Germinal center (tissue), 1 donor: ENCODE measurements at regions not wholly inside any gene's neighbourhood (a gene's known extent, or its start where the extent isn't known, plus 50 kb on each side); places are given as distances from the start of the nearest gene placed in this dataset.

Source experiments
- DNase-seq: peaks from one replicate; pipeline ENCODE4 v3.0.0; 2012; ENCODE audit warnings: mixed read lengths, low spot score

GRCh38 chr7:88700725-88701124 is 58.8 kb upstream of the ZNF804B start:
- no peak for DNase-seq

DNA sequence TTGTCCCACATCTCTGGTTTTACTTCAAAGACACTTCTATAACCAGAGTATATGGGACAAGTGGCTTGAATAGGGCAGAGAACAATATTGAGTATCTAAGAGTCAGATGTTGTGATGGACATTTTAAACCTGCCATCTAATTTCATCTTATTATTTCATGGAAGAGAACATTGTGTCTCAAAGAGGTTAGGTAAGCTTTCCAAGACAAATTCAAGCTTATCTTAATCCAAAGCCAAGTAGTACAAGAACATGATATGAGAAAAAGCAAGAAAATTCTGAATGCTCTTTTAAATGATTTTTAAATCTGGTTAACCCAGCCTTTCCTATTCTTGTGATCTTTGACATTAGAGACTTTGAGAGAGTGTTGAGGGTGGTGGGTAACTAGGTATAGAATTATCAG is 65.3 kb upstream of the ZNF804B start:
- DNase-seq, result no peak

- DNase-seq, result no peak
Observed at GRCh38 chr7:88693131-88693530, 66.4 kb upstream of the ZNF804B start.

DNA sequence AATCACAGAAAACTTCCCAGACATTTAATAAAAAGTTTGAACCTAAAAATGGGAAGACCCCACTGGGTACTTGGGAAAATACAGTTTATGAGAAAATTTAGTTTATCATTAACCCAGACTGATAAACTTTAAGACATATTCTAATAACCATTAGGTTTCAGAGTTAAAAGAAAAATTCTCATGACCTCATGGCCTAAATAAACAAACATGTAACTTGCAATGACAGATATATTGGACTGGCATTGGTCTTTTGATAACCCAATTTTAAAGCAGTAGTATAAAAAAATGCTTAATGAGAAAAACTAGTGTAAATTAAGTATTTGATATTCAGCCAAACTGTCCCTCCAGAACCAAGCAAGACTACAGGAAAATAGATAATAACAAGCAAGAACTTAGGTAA is 67.0 kb upstream of the ZNF804B start:
- no peak for DNase-seq

GRCh38 chr7:88689821-88690220 is 69.7 kb upstream of the ZNF804B start:
- no peak for DNase-seq

DNA sequence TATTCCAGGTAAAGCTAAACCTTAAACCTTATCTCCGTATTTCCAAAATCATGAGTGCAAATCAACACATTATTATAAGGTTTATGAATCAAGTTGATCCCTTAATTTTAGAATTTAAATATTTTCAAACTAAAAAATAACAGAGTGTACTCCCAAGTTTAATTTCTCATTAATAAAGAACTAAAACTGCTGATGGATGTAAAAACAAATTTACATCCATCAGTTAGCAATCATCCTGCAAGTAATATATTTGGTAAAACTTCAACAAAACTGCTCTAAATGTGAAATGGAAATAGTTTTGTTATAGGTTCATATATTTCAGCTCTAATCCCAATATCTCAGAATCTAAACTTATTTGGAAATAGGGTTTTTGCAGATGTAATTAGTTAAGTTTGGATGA is 71.3 kb upstream of the ZNF804B start:
- DNase-seq, result no peak

DNA sequence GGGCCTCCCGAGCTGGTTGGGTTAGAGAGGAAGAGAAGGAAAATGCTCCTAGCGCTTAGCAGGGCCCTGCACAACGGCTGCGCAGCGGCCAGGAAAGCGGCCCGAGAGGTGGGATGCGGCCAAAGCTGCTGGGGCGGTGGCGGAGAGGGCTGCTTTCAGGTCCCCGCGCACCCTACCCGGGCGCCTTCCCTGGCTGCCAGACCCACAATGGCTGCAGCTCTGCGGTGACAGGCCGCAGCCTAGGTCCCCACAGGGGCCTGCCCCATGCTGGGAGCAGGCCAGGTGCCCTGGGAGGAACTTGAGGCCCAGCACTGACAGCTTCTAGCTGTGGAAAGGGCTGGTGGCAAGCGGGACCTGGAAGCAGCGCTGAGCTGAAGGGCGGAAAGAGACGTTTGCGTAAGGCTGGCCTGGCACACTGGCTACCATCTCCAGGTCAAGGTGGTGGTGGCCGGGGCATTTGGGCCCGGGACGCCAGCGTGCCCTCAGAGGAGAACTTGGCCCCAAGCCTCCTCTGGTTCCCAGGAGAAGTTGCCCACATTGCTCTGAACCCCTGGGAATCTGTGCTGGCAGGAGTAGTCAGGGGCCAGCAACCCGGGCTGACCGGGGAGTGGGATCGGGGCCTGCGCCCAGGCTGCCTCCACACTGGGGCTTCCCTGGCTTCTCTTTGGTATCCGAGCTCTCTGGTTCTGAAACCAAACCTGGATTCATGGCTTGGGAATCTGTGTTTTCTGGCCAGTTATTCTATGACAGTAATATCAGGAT is 72.9 kb upstream of the ZNF804B start:
- no peak for DNase-seq

GRCh38 chr7:88681682-88682081 is 77.8 kb upstream of the ZNF804B start:
- no peak for DNase-seq

DNA sequence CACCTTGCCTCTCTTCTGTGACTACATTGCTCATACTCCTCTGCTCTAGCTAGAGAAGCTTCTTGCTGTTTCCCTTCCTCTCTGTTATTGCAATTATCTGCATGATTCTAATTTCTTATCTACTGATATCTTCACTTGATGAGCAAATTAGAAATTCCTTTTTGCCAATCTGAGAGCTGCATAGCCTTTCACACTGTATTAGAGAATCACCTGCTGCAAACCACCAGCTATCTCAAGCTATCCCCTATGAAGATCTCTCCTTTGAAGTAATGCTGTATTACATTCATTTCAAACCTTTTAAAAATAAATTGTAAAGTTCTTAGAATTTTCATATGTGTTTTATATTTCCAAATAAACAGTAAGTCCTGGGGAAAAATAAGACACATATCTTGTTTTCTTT is 89.0 kb upstream of the ZNF804B start:
- no peak for DNase-seq

DNA sequence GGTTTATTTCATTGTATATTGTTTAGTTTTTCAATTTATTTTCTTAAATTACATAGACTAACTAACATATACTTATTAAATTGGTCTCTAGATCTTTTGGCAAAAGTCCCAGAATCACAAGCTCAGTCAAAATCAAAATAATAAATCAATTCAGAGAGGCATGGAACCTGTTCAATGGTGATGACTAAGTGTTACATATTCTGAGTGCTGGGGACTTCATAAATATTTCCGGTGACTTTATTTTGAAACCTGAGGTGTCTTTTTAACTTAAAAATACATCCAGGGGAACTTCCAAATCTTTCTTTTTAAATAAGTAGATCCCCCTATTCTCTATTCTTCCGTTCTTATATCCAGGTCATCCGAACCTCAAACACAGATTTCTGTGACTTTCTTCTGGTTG is 89.6 kb upstream of the ZNF804B start:
- DNase-seq, result no peak

DNA sequence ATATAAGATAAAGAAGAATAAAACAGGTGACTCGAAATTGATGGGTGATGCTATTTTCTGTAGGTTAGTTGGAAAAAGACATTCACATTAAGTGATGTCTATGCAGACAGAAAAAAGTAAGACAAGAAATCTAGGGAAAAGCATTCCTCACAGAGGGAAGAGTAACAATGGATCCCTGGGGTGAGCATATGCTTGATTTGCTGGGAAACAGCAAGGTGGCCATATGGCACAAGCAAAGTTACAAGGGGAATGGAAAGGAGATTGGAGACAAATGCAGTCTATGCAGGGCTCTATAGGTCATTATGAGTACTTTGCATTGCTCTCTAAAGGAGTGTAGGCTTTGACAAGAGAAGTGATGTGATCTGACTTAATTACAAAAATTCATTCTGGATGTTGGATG is 90.9 kb upstream of the ZNF804B start:
- DNase-seq, result no peak

DNA sequence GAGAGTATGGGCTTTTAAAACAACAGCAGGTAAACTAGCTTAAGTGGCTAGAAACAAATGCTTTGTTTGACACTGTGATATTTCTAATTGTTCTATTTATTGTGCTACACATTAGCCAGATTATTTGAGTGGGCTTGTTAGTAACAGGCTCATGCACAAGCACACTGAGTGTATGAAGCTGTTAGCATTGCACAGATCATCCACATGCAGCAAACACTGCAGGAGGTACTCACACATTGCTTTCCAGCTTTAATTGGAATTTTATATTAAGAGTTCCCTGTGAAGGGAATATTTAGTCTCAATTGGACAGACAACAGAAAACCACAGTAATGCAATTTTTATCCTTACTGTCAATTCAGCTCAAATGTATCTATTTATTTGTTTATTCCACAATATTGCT is 92.9 kb upstream of the ZNF804B start:
- DNase-seq, result no peak

DNA sequence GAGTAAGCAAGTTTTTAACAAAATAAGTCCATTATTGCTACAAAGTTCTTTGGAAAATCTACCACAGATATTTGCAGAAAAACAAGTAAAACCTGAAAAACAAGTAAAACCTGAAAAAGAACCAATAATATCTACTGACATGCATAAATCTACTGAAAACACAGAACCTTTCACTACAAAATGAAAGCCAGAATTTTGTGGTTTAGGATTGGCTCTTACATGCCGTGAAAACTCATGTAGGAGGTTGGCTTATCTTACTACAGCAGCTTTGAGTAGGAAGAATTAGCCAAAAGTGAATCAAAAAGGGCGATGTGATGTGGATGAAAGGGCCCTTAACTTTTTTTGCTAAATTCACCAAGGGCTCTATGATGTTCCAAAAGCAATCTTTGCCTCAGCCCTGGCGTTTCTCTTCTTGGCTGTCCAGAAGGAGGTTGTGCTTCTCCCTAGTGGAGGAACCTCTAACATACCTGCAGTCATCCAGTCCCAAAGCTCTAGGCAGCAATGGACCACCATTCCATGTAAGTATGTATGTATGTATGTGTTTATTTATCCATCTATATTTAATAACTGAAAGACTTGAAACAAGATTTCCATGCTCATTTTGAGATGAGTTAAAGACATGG is 93.5 kb upstream of the ZNF804B start:
- no peak for DNase-seq

DNA sequence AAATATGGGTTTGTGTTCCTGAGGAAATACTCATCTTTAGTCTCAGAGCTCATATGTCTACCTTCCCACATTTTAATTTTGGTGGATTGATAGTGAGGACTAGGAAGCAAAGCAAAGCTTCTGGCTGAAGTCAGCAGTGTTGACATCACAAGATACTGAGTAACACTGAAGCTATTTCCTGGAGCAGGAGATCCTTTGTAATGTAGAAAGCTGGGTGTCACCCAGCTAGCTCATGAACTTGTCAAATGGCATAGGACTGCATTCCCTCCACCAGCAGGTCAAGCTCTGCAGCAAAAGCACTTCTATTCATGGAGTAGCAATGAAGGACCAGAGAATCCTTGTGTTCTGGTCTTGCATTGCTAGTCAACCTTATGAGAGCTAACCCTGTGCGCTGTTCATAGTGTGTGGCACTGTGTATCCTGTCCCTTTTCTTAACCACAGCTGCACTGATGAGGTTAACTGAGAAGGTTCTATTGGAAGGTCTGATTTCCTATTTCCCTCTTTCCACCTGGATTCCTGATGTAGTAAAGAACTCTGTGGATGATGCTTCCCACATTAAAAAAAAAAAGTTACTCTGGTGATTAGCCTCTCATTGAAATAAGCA is 94.8 kb upstream of the ZNF804B start:
- DNase-seq, result no peak

GRCh38 chr7:88661921-88662320 is 97.6 kb upstream of the ZNF804B start:
- no peak for DNase-seq

- no peak for DNase-seq
Observed at GRCh38 chr7:88647825-88648224, 111.7 kb upstream of the ZNF804B start.

DNA sequence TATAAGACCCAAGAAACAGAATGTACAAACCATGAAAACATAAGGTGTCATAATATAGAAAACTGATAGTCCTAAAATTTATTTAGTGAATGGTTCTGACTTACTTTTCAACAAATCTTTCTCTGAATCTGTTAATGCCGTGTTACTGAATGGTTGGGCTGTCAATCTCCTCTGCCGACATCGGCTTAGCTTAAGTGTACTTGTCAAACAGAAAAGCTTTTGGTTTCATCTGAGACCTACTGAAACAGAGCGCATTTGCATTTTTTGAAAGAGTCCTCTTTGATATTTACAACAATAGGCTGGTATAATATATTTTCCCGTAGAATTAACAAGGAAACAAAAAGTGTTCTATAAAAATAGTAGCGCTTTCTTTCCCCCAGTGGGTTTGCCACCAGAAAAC is 120.9 kb upstream of the ZNF804B start:
- no peak for DNase-seq

DNA sequence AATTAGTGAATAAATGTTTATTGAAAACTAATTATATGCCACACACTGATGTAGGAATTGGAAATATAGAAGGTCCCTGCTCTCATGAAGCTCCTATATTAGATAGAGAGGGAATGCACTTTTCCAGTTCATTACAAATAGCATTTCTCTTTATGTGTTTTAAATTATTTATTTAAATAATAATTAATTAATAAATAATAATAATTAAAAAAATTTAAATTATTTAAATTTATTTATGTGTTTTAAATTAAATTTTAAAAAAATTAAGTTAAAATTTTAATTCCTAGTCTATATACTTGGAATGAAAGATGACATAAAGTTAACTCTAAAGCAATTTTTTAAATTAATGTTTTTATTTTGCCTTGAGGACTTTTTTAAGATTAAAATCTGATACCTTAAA is 121.7 kb upstream of the ZNF804B start:
- no peak for DNase-seq

DNA sequence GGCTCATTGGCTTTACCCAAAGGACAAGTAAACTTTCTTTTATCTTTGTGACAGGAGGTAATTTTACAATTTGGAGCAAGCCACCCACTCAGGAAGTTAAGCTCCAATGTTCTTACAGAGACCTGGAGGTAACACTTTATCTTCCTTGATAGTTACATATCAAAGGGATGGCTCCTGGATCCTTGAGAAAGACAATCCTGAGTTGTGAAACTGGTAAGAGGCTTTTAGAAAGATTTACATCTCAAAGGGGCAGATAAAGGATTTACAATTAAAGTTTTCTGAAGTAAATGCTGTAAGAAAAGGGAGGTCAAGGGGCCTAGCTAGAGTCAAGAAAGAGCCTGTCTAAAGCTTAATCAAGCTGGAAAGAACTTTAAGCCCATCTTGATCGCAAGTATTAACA is 124.4 kb upstream of the ZNF804B start:
- no peak for DNase-seq

DNA sequence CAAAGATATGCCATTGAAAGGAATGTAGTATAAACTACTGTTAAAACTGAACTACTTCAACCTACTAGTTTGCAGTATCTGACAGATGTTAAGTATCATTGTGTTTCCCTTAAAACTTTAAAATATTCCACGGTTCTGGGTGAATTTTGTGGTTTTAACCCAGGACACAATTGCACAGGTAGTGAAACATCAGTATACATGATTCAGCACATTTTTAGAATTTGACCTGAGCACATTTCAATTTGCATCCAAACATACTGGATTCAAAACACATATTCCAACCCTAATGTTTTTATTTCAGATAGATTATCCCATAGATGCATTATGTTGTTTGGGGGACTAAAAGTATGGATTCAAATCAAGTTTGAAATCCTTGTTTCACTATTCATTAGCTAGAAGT is 129.9 kb upstream of the ZNF804B start:
- no peak for DNase-seq

- no peak for DNase-seq
Observed at GRCh38 chr7:88628363-88629085, 131.0 kb upstream of the ZNF804B start.

DNA sequence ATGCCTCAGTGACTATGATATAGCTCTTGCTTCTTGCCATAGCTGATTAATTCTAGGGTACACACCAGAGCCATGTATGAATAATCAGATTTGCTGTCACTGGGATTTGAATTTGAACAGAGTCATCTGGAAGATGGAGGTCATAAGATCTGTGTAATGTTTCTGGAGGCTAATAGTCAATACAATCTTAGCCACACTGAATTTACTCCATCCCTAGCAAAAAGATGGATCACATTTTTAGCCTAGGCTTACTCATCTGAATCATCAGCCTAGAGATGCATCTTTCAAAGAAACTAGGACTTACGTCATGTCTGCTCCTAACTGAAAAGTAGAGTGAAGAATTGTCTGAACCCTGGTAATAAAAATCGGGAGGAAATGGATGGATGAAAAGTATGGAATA is 142.3 kb upstream of the ZNF804B start:
- DNase-seq, result no peak

GRCh38 chr7:88615336-88615735 is 144.2 kb upstream of the ZNF804B start:
- no peak for DNase-seq
